ENCODE measurements at regions not wholly inside any gene's neighbourhood (a gene's known extent, or its start where the extent isn't known, plus 50 kb on each side); places are given as distances from the start of the nearest gene placed in this dataset.

DNA sequence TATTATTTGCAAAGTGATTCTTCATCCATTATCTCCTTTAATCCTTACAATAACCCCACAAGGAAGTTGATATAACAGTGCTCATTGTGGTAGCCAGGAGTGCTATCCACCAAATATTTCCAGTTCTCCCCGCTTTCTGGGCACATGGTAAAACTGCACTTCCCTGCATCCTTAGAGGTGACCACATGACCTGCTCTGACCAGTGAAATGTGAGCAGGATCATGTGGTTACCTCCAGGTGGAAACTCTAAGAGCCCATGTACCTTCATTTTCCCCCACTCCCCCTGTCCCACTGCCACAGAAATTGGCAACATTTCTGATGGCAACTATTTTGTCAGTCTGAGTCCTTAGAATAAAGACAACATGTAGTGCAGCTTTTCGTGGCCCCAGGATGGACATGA is 89.7 kb downstream of the MRPL46 start (continued):
- TF ChIP-seq ZNF462 (CRISPR knock-in tag; IDR thresholded peaks at IDR 0.05) (no peak), EZH2 (IDR thresholded peaks at IDR 0.05; ENCODE audit: low read depth, unreplicated experiment) (no peak), ZNF331 (CRISPR knock-in tag; IDR thresholded peaks at IDR 0.05; ENCODE audit: low read depth) (no peak), NANOG (IDR thresholded peaks at IDR 0.05; ENCODE audit: borderline replicate concordance) (no peak)

DNA sequence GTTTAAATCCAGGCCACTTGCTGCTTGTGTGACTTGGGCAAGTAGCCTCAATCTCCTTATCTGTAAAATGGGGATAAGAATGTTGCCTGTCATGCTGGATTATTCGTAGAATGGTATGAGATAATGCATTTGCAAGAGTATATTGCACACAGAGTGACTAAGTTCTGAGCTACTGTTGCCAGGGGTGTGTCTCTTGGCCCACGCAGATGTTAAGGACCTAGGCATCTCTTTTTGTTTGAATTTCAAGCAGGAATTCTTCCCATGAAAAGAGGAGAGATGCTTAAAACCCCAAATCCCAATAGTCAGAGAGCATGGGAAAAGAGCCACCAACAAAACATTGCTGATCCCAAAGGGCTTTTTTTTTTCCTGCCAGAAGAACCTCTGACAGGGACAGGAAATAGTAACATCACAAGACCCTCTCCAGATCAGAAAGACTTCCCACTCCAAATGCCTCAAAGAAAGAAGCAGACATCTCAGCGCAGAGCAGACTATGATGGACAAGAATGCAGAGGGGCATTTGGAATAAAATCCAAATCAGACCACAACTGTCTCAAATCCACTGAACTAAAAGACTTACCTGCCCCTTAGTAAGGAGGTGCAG is 90.5 kb downstream of the MRPL46 start:
- H3K4me2 ChIP-seq: no peak overlapping the region
- no peak overlapping the region for H3K4me3 ChIP-seq
- Mint-ChIP-seq H3K27me3 (ENCODE audit: insufficient read depth, low read depth, poor library complexity) (peaks cover 8% of the 10 kb centered on the region), H3K4me3 (no peak overlapping the region), H3K36me3 (ENCODE audit: low read depth) (no peaks in the 10 kb centered on the region), H3K9me3 (no peaks in the 10 kb centered on the region), H3K27ac (no peak overlapping the region), H3K4me1 (peaks cover 10% of the 10 kb centered on the region; the same call in 2 of the 3 replicates)
- H3K9me2 ChIP-seq (ENCODE audit: insufficient read depth): 0 out of 2 replicates have a peak, but pooled peaks cover 10% of the 10 kb centered on the region
- no peak for DNase-seq (ENCODE audit: low spot score)
- no peaks in the 10 kb centered on the region for H3K79me2 ChIP-seq (replicated peaks; ENCODE audit: insufficient read depth)
- H3K27ac ChIP-seq (ENCODE audit: low read depth): no peak overlapping the region
- H3F3A ChIP-seq (replicated peaks; ENCODE audit: low read depth): no peaks in the 10 kb centered on the region
- no peak overlapping the region for H2AFZ ChIP-seq
- H3K36me3 ChIP-seq (ENCODE audit: insufficient read depth): no peaks in the 10 kb centered on the region
- H3K4me1 ChIP-seq (ENCODE audit: insufficient read depth): peaks cover 11% of the 10 kb centered on the region
- ATAC-seq: no peak
- H3K27me3 ChIP-seq (ENCODE audit: insufficient read depth): no peaks in the 10 kb centered on the region
- no peaks in the 10 kb centered on the region for H4K20me1 ChIP-seq (replicated peaks; ENCODE audit: insufficient read depth)
- no peak for TF ChIP-seq EZH2 (IDR thresholded peaks at IDR 0.05; ENCODE audit: low read depth, unreplicated experiment)
- TF ChIP-seq ZNF114 (CRISPR knock-in tag; IDR thresholded peaks at IDR 0.05): no peak
- no peak for TF ChIP-seq POLR2AphosphoS5 (IDR thresholded peaks at IDR 0.05; ENCODE audit: low read depth)
- TF ChIP-seq, protein P1, sequence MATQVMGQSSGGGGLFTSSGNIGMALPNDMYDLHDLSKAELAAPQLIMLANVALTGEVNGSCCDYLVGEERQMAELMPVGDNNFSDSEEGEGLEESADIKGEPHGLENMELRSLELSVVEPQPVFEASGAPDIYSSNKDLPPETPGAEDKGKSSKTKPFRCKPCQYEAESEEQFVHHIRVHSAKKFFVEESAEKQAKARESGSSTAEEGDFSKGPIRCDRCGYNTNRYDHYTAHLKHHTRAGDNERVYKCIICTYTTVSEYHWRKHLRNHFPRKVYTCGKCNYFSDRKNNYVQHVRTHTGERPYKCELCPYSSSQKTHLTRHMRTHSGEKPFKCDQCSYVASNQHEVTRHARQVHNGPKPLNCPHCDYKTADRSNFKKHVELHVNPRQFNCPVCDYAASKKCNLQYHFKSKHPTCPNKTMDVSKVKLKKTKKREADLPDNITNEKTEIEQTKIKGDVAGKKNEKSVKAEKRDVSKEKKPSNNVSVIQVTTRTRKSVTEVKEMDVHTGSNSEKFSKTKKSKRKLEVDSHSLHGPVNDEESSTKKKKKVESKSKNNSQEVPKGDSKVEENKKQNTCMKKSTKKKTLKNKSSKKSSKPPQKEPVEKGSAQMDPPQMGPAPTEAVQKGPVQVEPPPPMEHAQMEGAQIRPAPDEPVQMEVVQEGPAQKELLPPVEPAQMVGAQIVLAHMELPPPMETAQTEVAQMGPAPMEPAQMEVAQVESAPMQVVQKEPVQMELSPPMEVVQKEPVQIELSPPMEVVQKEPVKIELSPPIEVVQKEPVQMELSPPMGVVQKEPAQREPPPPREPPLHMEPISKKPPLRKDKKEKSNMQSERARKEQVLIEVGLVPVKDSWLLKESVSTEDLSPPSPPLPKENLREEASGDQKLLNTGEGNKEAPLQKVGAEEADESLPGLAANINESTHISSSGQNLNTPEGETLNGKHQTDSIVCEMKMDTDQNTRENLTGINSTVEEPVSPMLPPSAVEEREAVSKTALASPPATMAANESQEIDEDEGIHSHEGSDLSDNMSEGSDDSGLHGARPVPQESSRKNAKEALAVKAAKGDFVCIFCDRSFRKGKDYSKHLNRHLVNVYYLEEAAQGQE (IDR thresholded peaks at IDR 0.05; ENCODE audit: unreplicated experiment): no peak
- no peak for TF ChIP-seq ETS1 (IDR thresholded peaks at IDR 0.05)
- no peak for TF ChIP-seq ZNF331 (CRISPR knock-in tag; IDR thresholded peaks at IDR 0.05; ENCODE audit: low read depth)
